ENCODE measurements at regions not wholly inside any gene's neighbourhood (a gene's known extent, or its start where the extent isn't known, plus 50 kb on each side); places are given as distances from the start of the nearest gene placed in this dataset.
"Not testable (repeated sequence)": the region's sequence is repeated elsewhere in the genome, so short reads cannot be mapped to it uniquely, and the experiment has no call there.

DNA sequence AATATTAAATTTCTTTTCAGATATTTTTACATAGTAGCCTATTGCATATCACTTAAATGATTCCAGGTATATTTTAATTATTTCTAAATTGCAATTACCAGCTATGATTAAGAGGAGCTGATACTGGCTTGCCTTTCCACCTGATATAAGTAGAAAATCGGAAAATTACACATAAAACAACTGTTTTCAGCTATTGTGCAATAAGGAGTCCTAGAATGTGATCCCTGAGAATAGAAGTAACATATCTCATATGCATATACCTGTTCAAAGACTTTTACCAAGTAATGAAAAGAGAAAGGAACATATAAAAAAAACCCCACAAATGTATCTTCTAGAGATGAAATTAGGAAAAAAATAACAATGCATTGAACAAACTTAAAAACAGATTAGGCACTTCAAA, 1354.6 kb upstream of the PCDH9 start:
- H3K27ac ChIP-seq: no peak overlapping the region
- DNase-seq (ENCODE audit: low read depth, low spot score): no peak

DNA sequence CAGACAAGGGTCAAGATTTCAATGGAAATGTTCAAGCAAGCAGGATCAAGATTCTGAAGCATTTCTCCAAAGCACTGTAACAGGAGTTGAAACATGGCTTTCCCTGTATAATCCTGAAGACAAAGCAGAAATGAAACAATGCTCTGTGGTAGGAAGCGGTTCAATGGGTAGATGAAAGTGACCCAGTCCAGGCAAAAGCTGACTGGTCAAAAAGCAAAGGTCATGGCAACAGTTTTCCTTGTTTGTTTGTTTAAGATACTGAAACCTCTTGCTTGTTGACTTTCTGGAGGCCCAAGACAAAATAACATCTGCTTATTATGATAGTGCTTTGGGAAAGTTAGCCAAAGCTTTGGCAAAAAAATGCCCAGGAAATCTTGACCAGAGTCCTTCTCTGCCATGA, 1343.9 kb upstream of the PCDH9 start:
- DNase-seq (ENCODE audit: low read depth, low spot score): no peak
- no peak overlapping the region for H3K27ac ChIP-seq

DNA sequence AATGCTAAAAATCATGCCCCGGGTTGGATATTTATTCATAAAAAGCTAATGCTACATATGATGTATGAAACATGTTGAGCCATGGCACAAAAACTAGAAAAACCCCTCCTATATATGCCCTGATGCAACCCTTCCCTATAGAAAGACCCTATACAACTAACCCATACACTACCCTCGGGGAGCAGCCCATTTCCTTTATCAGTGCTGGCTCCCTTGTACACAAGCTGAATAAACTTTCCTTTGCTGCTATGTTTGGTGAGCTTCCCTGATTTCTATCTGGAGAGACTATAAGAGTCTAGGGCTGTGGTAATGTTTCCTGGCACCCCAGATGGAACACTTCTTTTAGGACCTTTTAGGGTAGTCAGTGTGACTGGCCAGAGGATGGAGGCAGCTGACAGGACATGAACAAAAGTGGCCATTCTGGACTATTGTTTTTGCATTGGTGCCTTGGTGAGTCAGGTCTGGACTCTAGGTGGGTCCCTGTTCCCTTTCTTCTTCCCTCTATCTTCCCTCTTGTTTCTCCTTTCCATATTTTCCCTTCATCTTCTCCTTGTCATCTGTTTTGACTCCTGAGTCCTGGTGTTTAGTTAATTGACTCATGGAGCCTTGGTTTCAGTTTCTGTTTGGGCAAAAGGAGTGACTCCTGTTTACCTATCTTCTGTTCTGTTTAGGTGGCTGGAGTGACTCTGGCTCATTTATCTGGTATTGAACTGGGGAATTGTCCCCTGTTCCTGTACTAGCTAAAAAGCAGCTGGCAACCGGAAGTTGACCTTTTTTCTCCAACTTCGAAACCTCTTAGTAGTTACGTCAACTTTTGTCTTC, 1321.8 kb upstream of the PCDH9 start:
- H3K27ac ChIP-seq: no peak overlapping the region
- no peak for DNase-seq (ENCODE audit: low read depth, low spot score)

DNA sequence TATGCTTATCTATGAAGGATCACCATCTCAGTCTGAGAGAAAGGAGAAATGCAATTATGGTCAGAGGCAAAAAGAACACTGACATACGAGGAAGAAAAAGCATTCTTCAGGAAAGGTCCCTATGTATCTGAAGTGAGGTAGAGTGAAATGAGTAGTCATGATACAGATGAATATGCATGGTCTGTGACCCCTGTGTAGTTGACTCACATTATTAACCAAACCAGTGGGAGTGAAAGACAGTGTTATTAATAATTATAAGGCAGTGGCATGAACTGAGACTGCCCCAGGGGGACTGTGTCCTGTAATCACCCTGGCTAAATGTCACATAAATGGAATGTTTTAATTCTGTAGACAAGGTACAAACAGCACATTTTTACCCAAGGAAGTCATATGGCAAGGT, 1320.2 kb upstream of the PCDH9 start:
- no peak for DNase-seq (ENCODE audit: low read depth, low spot score)
- H3K27ac ChIP-seq: no peak overlapping the region

DNA sequence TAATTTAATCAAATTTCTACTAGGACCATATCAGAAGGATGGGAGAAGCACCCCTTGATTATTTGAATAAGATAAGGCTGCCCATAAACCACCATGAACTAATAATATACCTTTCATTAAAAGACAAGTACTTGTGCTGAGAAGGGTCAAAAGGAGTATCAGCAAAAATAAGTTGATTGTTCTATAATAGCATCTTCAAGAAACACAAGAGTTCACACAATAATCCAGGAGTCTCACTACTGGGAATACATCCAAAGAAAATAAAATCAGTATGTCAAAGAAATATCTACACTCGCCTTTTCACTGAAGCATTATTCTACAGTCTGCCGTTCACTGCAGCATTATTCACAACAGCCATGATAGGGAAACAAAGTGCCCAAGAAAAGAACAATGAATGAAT, 1310.1 kb upstream of the PCDH9 start:
- no peak for DNase-seq (ENCODE audit: low read depth, low spot score)
- no peak overlapping the region for H3K27ac ChIP-seq

DNA sequence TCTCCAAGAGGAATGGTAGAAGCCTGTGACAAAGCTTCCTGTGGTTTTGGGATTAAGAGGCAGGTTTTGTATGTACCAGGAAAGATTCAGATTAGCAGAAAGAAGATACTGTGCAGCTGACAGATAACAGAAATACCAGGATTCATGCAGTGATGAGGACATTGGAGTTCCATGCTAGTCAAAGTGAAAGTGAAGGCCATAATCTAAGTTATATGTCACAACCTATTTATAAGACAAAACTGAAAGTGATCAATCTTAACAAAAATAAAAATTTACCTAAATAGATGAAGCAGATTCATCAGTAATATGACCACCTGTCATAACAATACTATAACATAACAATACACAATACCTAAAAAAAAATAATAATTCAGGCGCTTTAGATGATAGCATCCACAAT, 1305.2 kb upstream of the PCDH9 start:
- DNase-seq (ENCODE audit: low read depth, low spot score): no peak
- H3K27ac ChIP-seq: no peak overlapping the region

DNA sequence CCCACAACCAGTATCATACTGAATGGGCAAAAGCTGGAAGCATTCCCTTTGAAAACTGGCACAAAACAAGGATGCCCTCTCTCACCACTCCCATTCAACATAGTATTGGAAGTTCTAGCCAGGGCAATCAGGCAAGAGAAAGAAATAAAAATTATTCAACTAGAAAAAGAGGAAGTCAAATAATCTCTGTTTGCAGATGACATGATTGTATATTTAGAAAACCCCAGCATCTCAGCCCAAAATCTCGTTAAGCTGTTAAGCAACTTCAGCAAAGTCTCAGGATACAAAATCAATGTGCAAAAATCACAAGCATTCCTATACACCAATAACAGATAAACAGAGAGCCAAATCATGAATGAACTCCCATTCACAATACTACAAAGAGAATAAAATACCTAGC, 1297.0 kb upstream of the PCDH9 start:
- not testable (repeated sequence) for DNase-seq (ENCODE audit: low read depth, low spot score); H3K27ac ChIP-seq

DNA sequence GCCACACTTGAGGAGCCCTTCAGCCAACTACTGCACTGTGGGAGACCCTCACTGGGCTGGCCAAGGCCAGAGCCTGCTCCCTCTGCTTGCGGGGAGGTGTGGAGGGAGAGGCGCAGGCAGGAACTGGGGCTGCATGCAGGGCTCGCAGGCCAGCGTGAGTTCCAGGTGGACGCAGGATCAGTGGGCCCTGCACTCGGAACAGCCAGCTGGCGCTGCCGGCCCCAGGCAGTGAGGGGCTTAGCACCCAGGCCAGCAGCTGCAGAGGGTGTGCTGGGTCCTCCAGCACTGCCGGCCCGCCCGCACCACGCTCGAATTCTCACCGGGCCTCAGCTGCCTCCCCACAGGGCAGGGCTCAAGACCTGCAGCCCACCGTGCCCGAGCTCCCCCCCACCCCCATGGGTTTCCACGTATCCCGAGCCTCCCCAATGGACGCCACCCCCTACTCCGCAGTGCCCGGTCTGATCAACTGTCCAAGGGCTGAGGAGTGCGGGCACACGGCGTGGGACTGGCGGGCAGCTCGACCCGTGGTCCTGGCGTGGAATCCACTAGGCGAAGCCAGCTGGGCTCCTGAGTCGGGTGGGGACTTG, 1293.8 kb upstream of the PCDH9 start:
- DNase-seq (ENCODE audit: low read depth, low spot score): no peak
- no peak overlapping the region for H3K27ac ChIP-seq

DNA sequence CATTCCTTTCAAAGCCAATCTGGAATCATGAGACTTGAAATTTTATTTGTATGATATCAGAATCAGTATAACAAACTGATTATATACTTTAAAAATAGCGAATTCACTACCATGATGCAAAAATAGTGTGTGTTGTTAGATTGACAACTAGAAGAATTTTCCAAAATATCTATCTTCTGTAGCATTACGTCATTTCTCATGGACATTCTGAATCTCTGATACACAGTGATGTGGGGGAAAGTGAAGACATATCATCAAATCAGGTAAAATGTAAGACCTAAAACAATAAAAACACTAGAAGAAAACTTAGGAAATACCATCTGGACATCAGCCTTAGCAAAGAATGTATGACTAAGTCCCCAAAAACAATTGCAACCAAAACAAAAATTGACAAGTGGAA, 1292.0 kb upstream of the PCDH9 start:
- no peak for DNase-seq (ENCODE audit: low read depth, low spot score)
- no peak overlapping the region for H3K27ac ChIP-seq

DNA sequence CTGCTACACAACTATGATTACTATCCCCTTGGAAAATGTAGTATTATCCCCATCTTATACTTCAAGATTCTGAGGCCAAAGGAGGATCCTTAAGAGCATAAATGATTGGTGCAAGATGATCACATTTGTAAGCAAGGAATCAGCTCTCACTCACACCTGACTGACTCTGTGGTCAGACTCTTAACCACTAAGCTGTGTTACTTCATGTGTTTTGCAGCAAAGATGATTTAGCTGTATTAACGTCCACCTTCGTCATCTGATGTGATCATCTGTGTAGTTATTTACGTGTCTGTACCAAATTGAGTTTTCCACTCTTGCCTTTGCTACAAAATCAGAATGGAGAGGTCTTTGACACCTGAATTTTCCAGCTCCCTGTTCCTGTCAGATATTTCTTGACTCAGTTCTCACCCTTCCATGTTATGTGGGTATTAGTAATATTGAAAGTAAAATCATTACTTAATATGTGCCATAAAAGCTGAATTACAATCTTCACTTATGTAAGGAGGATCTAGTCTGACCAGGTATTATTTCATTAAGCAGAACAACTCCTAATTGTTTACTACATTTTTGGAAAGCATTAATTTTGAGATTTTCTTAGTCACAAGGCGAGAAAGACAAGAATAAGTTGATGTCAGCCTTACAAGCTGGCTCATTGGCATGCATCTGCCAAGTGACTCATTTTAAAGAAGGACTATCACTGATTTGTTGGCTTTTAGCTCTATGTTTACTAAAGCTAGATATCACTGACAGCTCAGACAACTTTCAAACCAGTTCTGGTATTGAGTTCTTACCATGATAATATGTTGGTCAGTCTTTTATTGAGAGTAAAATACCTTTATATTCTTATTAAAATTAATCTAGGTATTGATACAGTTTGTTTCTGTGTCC, 1279.8 kb upstream of the PCDH9 start:
- no peak for DNase-seq (ENCODE audit: low read depth, low spot score)
- no peak overlapping the region for H3K27ac ChIP-seq

DNA sequence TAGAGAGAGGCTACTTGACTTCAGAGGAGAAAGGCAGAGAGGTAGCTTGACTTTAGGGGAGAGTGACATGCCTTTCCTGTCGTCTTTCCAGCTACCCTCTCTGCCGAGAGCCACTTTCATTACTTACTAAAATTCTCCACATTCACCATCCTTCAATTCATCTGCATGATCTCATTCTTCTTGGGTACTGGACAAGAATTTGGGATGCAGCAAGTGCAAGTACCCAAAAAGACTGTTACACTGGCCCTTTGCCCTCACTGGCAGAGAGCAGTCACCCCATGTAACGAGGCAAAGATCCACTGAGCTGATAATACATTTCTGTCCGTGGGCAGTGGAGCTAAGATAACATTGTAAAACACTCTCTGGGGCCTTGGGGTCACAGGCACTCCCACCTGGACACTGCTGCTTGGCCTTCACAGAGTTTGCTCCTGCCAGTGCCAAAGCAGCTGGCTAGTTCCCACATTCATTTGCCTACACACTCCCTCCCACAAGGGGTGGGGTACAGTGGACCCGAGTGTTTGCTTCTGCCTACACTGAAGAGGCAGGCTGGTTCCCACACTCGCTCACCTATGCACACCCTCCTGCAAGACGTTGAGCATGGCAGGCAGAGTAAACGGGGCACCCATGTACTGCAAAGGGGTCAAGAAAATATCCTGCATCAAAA, 1276.9 kb upstream of the PCDH9 start:
- no peak for DNase-seq (ENCODE audit: low read depth, low spot score)
- H3K27ac ChIP-seq: no peak overlapping the region

DNA sequence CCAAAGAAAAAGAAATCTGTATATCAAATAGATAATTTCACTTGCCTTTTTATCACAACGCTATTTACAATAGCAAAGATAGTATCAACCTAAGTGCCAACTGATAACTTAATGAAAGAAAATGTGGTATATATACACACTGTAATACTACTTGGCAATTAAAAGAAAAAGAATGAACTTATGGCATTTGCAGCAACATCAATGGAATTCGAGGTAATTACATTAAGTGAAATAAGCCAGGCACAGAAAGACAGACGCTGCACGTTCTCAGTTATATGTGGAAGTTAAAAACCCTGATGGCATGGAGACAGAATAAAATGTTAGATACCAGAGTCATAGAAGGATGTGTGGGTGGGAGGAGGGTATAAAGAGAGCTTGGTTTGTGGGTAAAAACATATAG, 1260.5 kb upstream of the PCDH9 start:
- no peak overlapping the region for H3K27ac ChIP-seq
- DNase-seq (ENCODE audit: low read depth, low spot score): no peak

DNA sequence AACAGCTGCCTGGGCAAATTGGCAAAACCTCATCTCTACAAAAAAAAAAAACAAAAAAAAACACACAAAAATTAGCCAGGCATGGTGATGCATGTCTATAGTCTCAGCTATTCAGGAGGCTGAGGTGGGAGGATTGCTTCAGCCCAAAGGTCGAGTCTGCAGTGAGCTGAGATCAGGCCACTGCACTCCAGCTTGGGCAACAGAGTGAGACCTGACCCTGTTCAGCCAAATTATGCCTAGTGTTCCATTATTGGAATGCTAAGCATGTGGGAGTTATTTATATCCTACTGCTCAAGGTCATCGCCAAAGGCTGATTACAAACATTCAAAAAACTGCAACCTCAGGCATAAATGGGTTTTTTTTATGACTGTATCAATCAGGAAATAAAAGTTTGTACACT, 1251.0 kb upstream of the PCDH9 start:
- DNase-seq (ENCODE audit: low read depth, low spot score): no peak
- H3K27ac ChIP-seq: no peak overlapping the region

DNA sequence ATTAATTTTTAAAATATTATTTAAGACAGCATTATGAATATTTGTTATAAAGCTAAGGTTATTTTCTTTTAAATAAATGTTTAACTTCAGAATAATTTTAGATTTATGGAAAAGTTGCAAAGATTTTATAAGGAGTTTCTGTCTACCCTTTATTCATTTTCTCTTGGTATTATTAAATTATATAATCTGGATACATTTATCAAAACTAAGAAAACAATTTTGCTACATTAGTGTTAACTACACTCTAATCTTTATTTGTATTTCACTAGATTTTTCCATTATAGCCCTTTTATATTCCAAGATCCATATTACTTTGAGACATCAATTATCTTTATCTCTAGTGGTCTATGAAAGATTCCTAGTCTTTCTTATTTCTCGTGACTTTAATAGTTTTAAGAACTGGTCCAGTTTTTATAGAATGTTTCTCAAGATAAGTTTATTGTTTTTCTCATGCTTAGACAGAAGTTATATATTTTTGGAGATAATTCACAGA, 1243.7 kb upstream of the PCDH9 start:
- no peak for DNase-seq (ENCODE audit: low read depth, low spot score)

DNA sequence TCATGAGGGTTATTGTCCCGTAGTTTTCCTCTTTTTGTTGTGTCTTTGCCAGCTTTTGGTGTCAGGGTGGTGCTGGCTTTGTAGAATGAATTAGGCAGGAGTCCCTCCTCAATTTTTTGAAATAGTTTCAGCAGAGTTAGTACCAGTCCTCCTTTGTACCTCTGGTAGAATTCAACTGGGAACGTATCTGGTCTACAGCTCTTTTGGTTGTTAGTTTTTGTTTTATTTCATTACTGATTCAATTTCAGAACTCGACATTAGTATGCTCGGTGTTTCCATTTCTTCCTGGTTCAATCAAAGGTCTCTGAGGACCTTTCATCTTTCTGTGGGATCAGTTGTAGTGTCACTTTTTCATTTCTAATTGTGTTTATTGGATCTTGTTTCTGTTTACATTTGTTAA, 1237.0 kb upstream of the PCDH9 start:
- no peak for DNase-seq (ENCODE audit: low read depth, low spot score)
- no peak overlapping the region for H3K27ac ChIP-seq

More for the DNA sequence above, 1243.7 kb upstream of the PCDH9 start:
- no peak overlapping the region for H3K27ac ChIP-seq

DNA sequence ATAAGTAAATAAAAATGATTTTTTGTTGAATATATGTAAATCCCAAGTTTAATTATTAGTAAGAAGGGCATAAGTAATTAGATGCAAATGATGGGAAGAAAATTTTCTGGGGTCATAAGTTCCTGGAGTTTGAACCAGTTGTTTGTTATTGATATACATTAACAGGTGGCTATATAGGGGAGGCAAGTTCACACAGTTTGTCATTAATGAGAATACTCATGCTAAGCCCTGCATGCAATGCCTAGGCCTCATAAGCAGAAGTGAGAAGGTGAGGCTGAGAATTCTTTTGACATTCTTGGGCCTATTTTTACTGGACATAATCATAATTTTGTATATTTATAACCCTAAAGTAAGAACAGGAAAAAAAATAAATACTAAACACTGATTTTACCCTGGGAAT, 1210.7 kb upstream of the PCDH9 start:
- DNase-seq (ENCODE audit: low read depth, low spot score): no peak
- no peak overlapping the region for H3K27ac ChIP-seq

DNA sequence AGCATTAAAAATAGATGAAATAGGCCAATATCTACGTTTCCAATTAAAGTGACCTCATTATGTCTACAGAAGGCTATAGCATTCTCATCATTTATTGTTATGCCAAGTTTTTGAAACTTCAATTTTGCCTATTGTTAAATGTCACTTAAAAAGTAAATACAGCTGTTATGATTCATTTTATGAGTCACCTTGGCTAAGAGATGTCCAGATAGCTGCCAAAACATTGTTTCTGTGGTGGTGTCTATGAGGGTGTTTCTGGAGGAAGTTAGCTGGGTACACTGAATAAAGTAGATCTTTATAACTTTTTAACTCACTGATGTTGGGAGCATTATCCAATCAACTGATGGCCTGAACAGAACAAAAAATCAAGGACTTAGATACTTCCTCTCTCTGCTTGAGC, 1209.7 kb upstream of the PCDH9 start:
- no peak overlapping the region for H3K27ac ChIP-seq
- DNase-seq (ENCODE audit: low read depth, low spot score): no peak

DNA sequence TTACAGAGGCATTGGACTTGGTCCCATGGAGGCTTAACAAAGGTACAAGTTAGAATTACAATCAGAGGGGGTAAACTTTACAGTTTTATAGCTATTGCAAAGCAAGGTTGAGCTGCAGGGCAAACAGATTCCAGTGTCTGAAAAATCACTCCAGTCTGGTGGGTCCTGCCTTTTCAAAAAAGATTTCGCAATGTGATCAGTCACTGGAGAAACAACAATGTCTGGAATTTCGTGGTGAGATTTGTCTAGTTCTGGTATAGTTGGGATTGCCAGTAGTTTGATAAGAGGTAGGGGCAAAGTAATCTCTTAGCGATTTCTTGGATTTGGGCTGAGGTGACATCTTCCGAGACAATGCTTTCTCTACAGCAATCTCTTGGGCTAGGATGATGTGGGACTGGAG, 1198.2 kb upstream of the PCDH9 start:
- DNase-seq (ENCODE audit: low read depth, low spot score): no peak
- H3K27ac ChIP-seq: no peak overlapping the region

DNA sequence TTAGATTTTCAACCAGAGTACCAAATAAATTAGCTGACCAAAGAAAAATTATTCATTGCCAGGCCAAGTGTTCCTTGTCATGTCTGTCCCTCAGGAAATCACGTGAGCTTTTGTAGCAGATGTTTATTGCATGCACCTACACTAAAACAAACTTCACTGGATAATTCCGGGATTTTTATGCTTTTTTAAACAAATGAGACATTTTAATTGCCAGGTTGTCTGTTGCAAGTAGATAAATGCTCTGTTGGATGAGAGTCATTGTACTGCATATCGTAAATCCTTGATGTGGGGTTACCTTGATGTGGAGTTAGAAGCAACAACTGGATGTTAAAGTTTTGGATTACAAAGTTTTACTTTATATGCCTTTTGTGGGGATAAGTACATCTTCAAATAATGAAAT, 1187.7 kb upstream of the PCDH9 start:
- DNase-seq (ENCODE audit: low read depth, low spot score): no peak
- H3K27ac ChIP-seq: no peak overlapping the region

DNA sequence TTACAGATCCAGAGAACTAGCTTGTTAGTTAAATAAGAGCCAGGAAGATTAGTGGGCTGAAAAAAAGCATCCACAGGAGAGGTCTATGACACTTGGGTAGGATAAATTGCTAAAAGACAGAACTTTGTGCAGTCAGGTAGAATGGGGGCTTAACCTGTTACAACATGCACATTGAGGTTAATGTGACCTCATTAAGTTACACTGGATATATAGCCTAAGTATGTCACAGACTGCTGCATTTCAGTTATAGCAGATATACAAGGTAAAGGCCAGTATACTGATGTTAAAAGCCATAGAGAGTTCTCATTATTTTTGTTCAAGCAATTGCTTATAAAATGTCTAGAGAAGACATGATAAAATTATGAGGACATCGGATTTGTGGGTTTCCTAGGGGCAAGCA, 1179.9 kb upstream of the PCDH9 start:
- no peak for DNase-seq (ENCODE audit: low read depth, low spot score)

DNA sequence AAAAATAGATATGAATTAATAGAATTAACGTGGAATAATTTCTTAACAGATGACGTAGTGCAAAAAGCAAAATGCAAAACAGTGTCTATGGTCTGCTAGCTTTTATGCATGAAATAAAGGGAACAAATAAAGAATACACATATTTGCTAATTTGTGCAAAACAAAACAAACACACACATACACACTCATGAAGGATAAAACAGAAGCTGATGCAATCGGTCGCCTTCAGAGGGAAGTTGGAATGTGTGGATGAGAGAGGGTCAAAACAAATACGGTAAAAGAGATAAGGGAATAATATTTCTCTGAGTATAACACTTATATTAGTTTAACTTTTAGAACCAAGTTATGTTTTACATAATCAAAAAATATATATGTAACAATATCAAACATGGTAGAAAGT, 1160.9 kb upstream of the PCDH9 start:
- no peak overlapping the region for H3K27ac ChIP-seq
- no peak for DNase-seq (ENCODE audit: low read depth, low spot score)

More for the DNA sequence above, 1179.9 kb upstream of the PCDH9 start:
- no peak overlapping the region for H3K27ac ChIP-seq
